ENCODE measurements at regions not wholly inside any gene's neighbourhood (a gene's known extent, or its start where the extent isn't known, plus 50 kb on each side); places are given as distances from the start of the nearest gene placed in this dataset.

GRCh38 chr16:85401370-85401916 lies 211.7 kb upstream of the GSE1 start:
- no peak for TF ChIP-seq CTCF (IDR thresholded peaks at IDR 0.05; ENCODE audit: control insufficient read depth, insufficient read depth, low read depth, low read length, missing control alignments)
- DNase-seq (ENCODE audit: low read depth) = no peak
- H3K4me3 ChIP-seq (ENCODE audit: control insufficient read depth, low read depth, low read length) = no peak overlapping the region

GRCh38 chr16:85401917-85402766 lies 211.0 kb upstream of the GSE1 start:
- no peak for TF ChIP-seq CTCF (IDR thresholded peaks at IDR 0.05; ENCODE audit: control insufficient read depth, insufficient read depth, low read depth, low read length, missing control alignments)
- DNase-seq (ENCODE audit: low read depth) = no peak
- H3K4me3 ChIP-seq (ENCODE audit: control insufficient read depth, low read depth, low read length) = no peak overlapping the region

- no peak for DNase-seq (ENCODE audit: low read depth)
These were observed 210.0 kb upstream of the GSE1 start for GRCh38 chr16:85402910-85403692.

GRCh38 chr16:85403693-85404092 lies 209.4 kb upstream of the GSE1 start:
- no peak for TF ChIP-seq CTCF (IDR thresholded peaks at IDR 0.05; ENCODE audit: control insufficient read depth, insufficient read depth, low read depth, low read length, missing control alignments)
- no peak for DNase-seq (ENCODE audit: low read depth)
- H3K4me3 ChIP-seq (ENCODE audit: control insufficient read depth, low read depth, low read length) = no peak overlapping the region

More at GRCh38 chr16:85402910-85403692, 210.0 kb upstream of the GSE1 start:
- H3K4me3 ChIP-seq (ENCODE audit: control insufficient read depth, low read depth, low read length) = no peak overlapping the region
- TF ChIP-seq CTCF (IDR thresholded peaks at IDR 0.05; ENCODE audit: control insufficient read depth, insufficient read depth, low read depth, low read length, missing control alignments) = no peak

GRCh38 chr16:85412911-85413520 lies 200.1 kb upstream of the GSE1 start:
- no peak overlapping the region for H3K4me3 ChIP-seq (ENCODE audit: control insufficient read depth, low read depth, low read length)
- no peak for TF ChIP-seq CTCF (IDR thresholded peaks at IDR 0.05; ENCODE audit: control insufficient read depth, insufficient read depth, low read depth, low read length, missing control alignments)
- DNase-seq (ENCODE audit: low read depth) = no peak
